ENCODE measurements at regions not wholly inside any gene's neighbourhood (a gene's known extent, or its start where the extent isn't known, plus 50 kb on each side); places are given as distances from the start of the nearest gene placed in this dataset.

GRCh38 chr2:124973396-124973795 lies 948.3 kb downstream of the CNTNAP5 start:
- Histone ChIP-seq H2BK20ac (ENCODE audit: low read depth, low read length) (no peak overlapping the region), H2AFZ (replicated peaks; ENCODE audit: low read length, poor library complexity) (no peak overlapping the region), H3K4me3 (ENCODE audit: insufficient read depth, low read depth, low read length) (no peak overlapping the region), H3K9me1 (ENCODE audit: insufficient read depth, low read length) (no peaks in the 10 kb centered on the region), H2BK5ac (ENCODE audit: low read depth, low read length, poor library complexity, severe bottlenecking) (no peak overlapping the region), H3K9ac (ENCODE audit: low read depth, low read length) (no peak overlapping the region), H2BK120ac (ENCODE audit: low read depth, low read length) (no peak overlapping the region), H4K91ac (ENCODE audit: insufficient read depth, low read depth, low read length) (no peak overlapping the region), H3K23ac (ENCODE audit: low read depth, low read length) (no peak overlapping the region), H4K8ac (ENCODE audit: low read depth in 2 of 2, low read length in 2 of 2) (no peak overlapping the region), H2BK15ac (ENCODE audit: low read depth, low read length) (no peak overlapping the region), H4K20me1 (ENCODE audit: insufficient read depth, low read length) (no peaks in the 10 kb centered on the region), H3K18ac (ENCODE audit: low read depth, low read length) (no peak overlapping the region), H4K5ac (ENCODE audit: low read depth, low read length) (no peak overlapping the region), H2AK5ac (ENCODE audit: low read depth, low read length) (no peak overlapping the region), H3K79me1 (ENCODE audit: low read depth in 1 of 2, low read length in 2 of 2) (no peaks in the 10 kb centered on the region), H3K36me3 (ENCODE audit: control insufficient read depth, insufficient read depth, low read length) (no peaks in the 10 kb centered on the region), H3K9me3 (ENCODE audit: control insufficient read depth, insufficient read depth, low read length) (peaks cover 4% of the 10 kb centered on the region; the same call in 1 of the 2 replicates), H2AK9ac (replicated peaks; ENCODE audit: low read depth, low read length, poor library complexity) (no peak overlapping the region), H3K27me3 (ENCODE audit: control insufficient read depth, insufficient read depth, low read length) (no peaks in the 10 kb centered on the region), H3K4me2 (ENCODE audit: low read depth, low read length) (no peak overlapping the region), H3K4me1 (ENCODE audit: control insufficient read depth, insufficient read depth, low read length) (no peaks in the 10 kb centered on the region), H3K56ac (ENCODE audit: extremely low read depth, insufficient read depth, low read length) (no peak overlapping the region), H3K27ac (ENCODE audit: insufficient read depth, low read length) (no peak overlapping the region), H3K14ac (replicated peaks; ENCODE audit: low read depth, low read length) (no peak overlapping the region), H3K4ac (ENCODE audit: low read depth, low read length) (no peak overlapping the region)
- ATAC-seq (ENCODE audit: low read depth) (no peak), DNase-seq (no peak)
- intact Hi-C loops (cut with micrococcal nuclease) (no loop called here), in situ Hi-C loops (cut with MboI; ENCODE audit: low sequenced_read_pairs) (no loop called here), dilution Hi-C loops (cut with HindIII; ENCODE audit: low sequenced_read_pairs, unreplicated experiment) (no loop called here)
- TF ChIP-seq ELK1 (IDR thresholded peaks at IDR 0.05; ENCODE audit: borderline replicate concordance, low read depth, low read length) (no peak), USF2 (IDR thresholded peaks at IDR 0.05; ENCODE audit: low read depth, low read length) (no peak), CTCF (conservative IDR thresholded peaks at IDR 0.05; ENCODE audit: low read depth, low read length) (no peak), RCOR1 (IDR thresholded peaks at IDR 0.05; ENCODE audit: insufficient replicate concordance, low read length) (no peak), BHLHE40 (IDR thresholded peaks at IDR 0.05; ENCODE audit: low read depth, low read length) (no peak), MAFK (IDR thresholded peaks at IDR 0.05; ENCODE audit: low read depth, low read length) (no peak), MAZ (IDR thresholded peaks at IDR 0.05; ENCODE audit: borderline replicate concordance, low read depth, low read length) (no peak), CHD1 (IDR thresholded peaks at IDR 0.05; ENCODE audit: low read depth, low read length) (no peak), MXI1 (IDR thresholded peaks at IDR 0.05; ENCODE audit: borderline replicate concordance, low read depth, low read length) (no peak), CEBPB (IDR thresholded peaks at IDR 0.05; ENCODE audit: low read depth, low read length) (no peak), FOS (IDR thresholded peaks at IDR 0.05; ENCODE audit: low read depth, low read length) (no peak), RFX5 (IDR thresholded peaks at IDR 0.05; ENCODE audit: low read depth, low read length) (no peak), SMC3 (IDR thresholded peaks at IDR 0.05; ENCODE audit: low read depth, low read length) (no peak), RAD21 (IDR thresholded peaks at IDR 0.05; ENCODE audit: low read length) (no peak), POLR2A (IDR thresholded peaks at IDR 0.05; ENCODE audit: low read depth, low read length) (no peak), NFE2L2 (IDR thresholded peaks at IDR 0.05; ENCODE audit: low read depth, low read length) (no peak)
- whole genome bisulfite sequencing, 2 experiments (ENCODE audit: extremely low coverage in 2 of 2, insufficient read length in 1 of 2): no CpG with 5 or more reads among the region's 1 CpG
- CTCF ChIA-PET: no interaction called here
- POLR2A ChIA-PET (ENCODE audit: unreplicated experiment): no interaction called here
- no TSS peak for BruUV-seq (replicated peaks)

Measured in IMR-90 (cell line).